ENCODE measurements at regions not wholly inside any gene's neighbourhood (a gene's known extent, or its start where the extent isn't known, plus 50 kb on each side); places are given as distances from the start of the nearest gene placed in this dataset.

- H3K4me3 ChIP-seq (ENCODE audit: control insufficient read depth, low read depth, low read length): no peak overlapping the region
- no peak for TF ChIP-seq CTCF (conservative IDR thresholded peaks at IDR 0.05; ENCODE audit: control insufficient read depth, insufficient read depth, low read depth, low read length)
- no peak for DNase-seq (ENCODE audit: low read depth)
Observed at GRCh38 chr12:124630791-124631313, 63.4 kb upstream of the NCOR2 start.

GRCh38 chr12:124629789-124630480 is 62.5 kb upstream of the NCOR2 start:
- H3K4me3 ChIP-seq (ENCODE audit: control insufficient read depth, low read depth, low read length): no peak overlapping the region
- no peak for TF ChIP-seq CTCF (conservative IDR thresholded peaks at IDR 0.05; ENCODE audit: control insufficient read depth, insufficient read depth, low read depth, low read length)
- DNase-seq (ENCODE audit: low read depth): no peak

GRCh38 chr12:124629117-124629516 is 61.7 kb upstream of the NCOR2 start:
- H3K4me3 ChIP-seq (ENCODE audit: control insufficient read depth, low read depth, low read length): no peak overlapping the region
- TF ChIP-seq CTCF (conservative IDR thresholded peaks at IDR 0.05; ENCODE audit: control insufficient read depth, insufficient read depth, low read depth, low read length): no peak
- no peak for DNase-seq (ENCODE audit: low read depth)

GRCh38 chr12:124627956-124628355 is 60.5 kb upstream of the NCOR2 start:
- DNase-seq (ENCODE audit: low read depth): no peak
- no peak overlapping the region for H3K4me3 ChIP-seq (ENCODE audit: control insufficient read depth, low read depth, low read length)
- TF ChIP-seq CTCF (conservative IDR thresholded peaks at IDR 0.05; ENCODE audit: control insufficient read depth, insufficient read depth, low read depth, low read length): no peak

- TF ChIP-seq CTCF (conservative IDR thresholded peaks at IDR 0.05; ENCODE audit: control insufficient read depth, insufficient read depth, low read depth, low read length): no peak
- DNase-seq (ENCODE audit: low read depth): peak; percentile 77
Observed at GRCh38 chr12:124626971-124627411, 59.6 kb upstream of the NCOR2 start.

GRCh38 chr12:124625867-124626675 is 58.7 kb upstream of the NCOR2 start:
- DNase-seq (ENCODE audit: low read depth): peak; percentile 89
- H3K4me3 ChIP-seq (ENCODE audit: control insufficient read depth, low read depth, low read length): no peak overlapping the region
- TF ChIP-seq CTCF (conservative IDR thresholded peaks at IDR 0.05; ENCODE audit: control insufficient read depth, insufficient read depth, low read depth, low read length): no peak

More at GRCh38 chr12:124626971-124627411, 59.6 kb upstream of the NCOR2 start:
- no peak overlapping the region for H3K4me3 ChIP-seq (ENCODE audit: control insufficient read depth, low read depth, low read length)

All from fibroblast of mammary gland (primary cell).